ENCODE measurements at regions not wholly inside any gene's neighbourhood (a gene's known extent, or its start where the extent isn't known, plus 50 kb on each side); places are given as distances from the start of the nearest gene placed in this dataset.

- Histone ChIP-seq H3K27me3 (ENCODE audit: control insufficient read depth in 2 of 2, insufficient read depth in 2 of 2, low read length in 2 of 2) (no peaks in the 10 kb centered on the region), H3K4me1 (ENCODE audit: control insufficient read depth in 1 of 2, insufficient read depth in 2 of 2, low read length in 2 of 2) (no peaks in the 10 kb centered on the region), H3K79me2 (ENCODE audit: insufficient read depth, low read length) (no peaks in the 10 kb centered on the region), H3K4me2 (replicated peaks; ENCODE audit: extremely low read depth, low read length, poor library complexity, severe bottlenecking) (no peak overlapping the region), H2AFZ (ENCODE audit: insufficient read depth, low read depth, low read length, poor library complexity, severe bottlenecking) (no peak overlapping the region), H3K9me3 (replicated peaks in 1 of 2; ENCODE audit: control insufficient read depth in 1 of 2, insufficient read depth in 1 of 2, low read length in 2 of 2) (no peaks in the 10 kb centered on the region), H4K20me1 (ENCODE audit: insufficient read depth, low read length) (no peaks in the 10 kb centered on the region), H3K27ac (ENCODE audit: low read depth in 1 of 2, low read length in 2 of 2) (no peak overlapping the region), H3K36me3 (replicated peaks in 1 of 2; ENCODE audit: control insufficient read depth in 1 of 2, insufficient read depth in 2 of 2, low read length in 2 of 2) (no peaks in the 10 kb centered on the region), H3K9ac (ENCODE audit: insufficient read depth, low read length, poor library complexity, severe bottlenecking) (no peak overlapping the region), H3K4me3 (replicated peaks in 1 of 3; ENCODE audit: low read depth in 2 of 3, low read length in 3 of 3) (no peak overlapping the region)
- H3K27ac Mint-ChIP-seq: no peak overlapping the region
- peak; percentile 3 to 40 (median 17) for DNase-seq
- peaks cover 1 to 5% (median 2%) of the 10 kb centered on the region in 3 donors for H3K27me3 Mint-ChIP-seq (ENCODE audit: low read depth in 3 of 3)
- no peaks in the 10 kb centered on the region for H3K9me3 Mint-ChIP-seq
- H3K4me3 Mint-ChIP-seq: no peak overlapping the region
- WGBS (ENCODE audit: insufficient coverage): no CpG with 5 or more reads among the region's 2 CpGs
- H3K36me3 Mint-ChIP-seq: no peaks in the 10 kb centered on the region
- H3K4me1 Mint-ChIP-seq: no peaks in the 10 kb centered on the region
- peak; percentile 76 for TF ChIP-seq CTCF (IDR thresholded peaks at IDR 0.05)
- intact Hi-C loops (cut with micrococcal nuclease): no loop called here
Measured at GRCh38 chr6:9540534-9541126, 874.2 kb downstream of the TFAP2A start.

- Histone ChIP-seq H3K79me2 (ENCODE audit: insufficient read depth, low read length) (no peaks in the 10 kb centered on the region), H2AFZ (ENCODE audit: insufficient read depth, low read depth, low read length, poor library complexity, severe bottlenecking) (no peak overlapping the region), H4K20me1 (ENCODE audit: insufficient read depth, low read length) (no peaks in the 10 kb centered on the region), H3K36me3 (replicated peaks in 1 of 2; ENCODE audit: control insufficient read depth in 1 of 2, insufficient read depth in 2 of 2, low read length in 2 of 2) (no peaks in the 10 kb centered on the region), H3K9ac (ENCODE audit: insufficient read depth, low read length, poor library complexity, severe bottlenecking) (no peak overlapping the region), H3K4me1 (ENCODE audit: control insufficient read depth in 1 of 2, insufficient read depth in 2 of 2, low read length in 2 of 2) (no peaks in the 10 kb centered on the region), H3K4me3 (replicated peaks in 1 of 3; ENCODE audit: low read depth in 2 of 3, low read length in 3 of 3) (no peak overlapping the region), H3K27me3 (ENCODE audit: control insufficient read depth in 2 of 2, insufficient read depth in 2 of 2, low read length in 2 of 2) (no peaks in the 10 kb centered on the region), H3K9me3 (replicated peaks in 1 of 2; ENCODE audit: control insufficient read depth in 1 of 2, insufficient read depth in 1 of 2, low read length in 2 of 2) (no peaks in the 10 kb centered on the region), H3K27ac (ENCODE audit: low read depth in 1 of 2, low read length in 2 of 2) (no peak overlapping the region), H3K4me2 (replicated peaks; ENCODE audit: extremely low read depth, low read length, poor library complexity, severe bottlenecking) (no peak overlapping the region)
- H3K36me3 Mint-ChIP-seq: no peaks in the 10 kb centered on the region
- H3K4me3 Mint-ChIP-seq: no peak overlapping the region
- H3K27me3 Mint-ChIP-seq (ENCODE audit: low read depth in 3 of 3): peaks cover under 1 to 5% (median under 1%) of the 10 kb centered on the region in 3 donors
- H3K4me1 Mint-ChIP-seq: no peaks in the 10 kb centered on the region
- DNase-seq: no peak
- no peak for TF ChIP-seq CTCF (IDR thresholded peaks at IDR 0.05)
- intact Hi-C loops (cut with micrococcal nuclease): no loop called here
- no peak overlapping the region for H3K27ac Mint-ChIP-seq
- no peaks in the 10 kb centered on the region for H3K9me3 Mint-ChIP-seq
Measured at GRCh38 chr6:9540126-9540525, 874.7 kb downstream of the TFAP2A start.
